H7 (cell line): ENCODE measurements at regions not wholly inside any gene's neighbourhood (a gene's known extent, or its start where the extent isn't known, plus 50 kb on each side); places are given as distances from the start of the nearest gene placed in this dataset.
"Not testable (repeated sequence)": the region's sequence is repeated elsewhere in the genome, so short reads cannot be mapped to it uniquely, and the experiment has no call there.

Experiments
- DNase-seq: peaks from one replicate; pipeline ENCODE4 v3.0.0; 2012
- H3K27me3 ChIP-seq: 2 replicates; pipeline ENCODE4 v1.6.0; 2011; ENCODE audit warnings: mild to moderate bottlenecking, low read length; ENCODE audit not compliant: control insufficient read depth, insufficient read depth
- H3K36me3 ChIP-seq: replicated peaks from 2 replicates; pipeline ENCODE4 v1.5.1; 2011; ENCODE audit warnings: low read length; ENCODE audit not compliant: control insufficient read depth, insufficient read depth
- H3K4me3 ChIP-seq: 2 replicates; pipeline ENCODE4 v1.5.1; 2011; ENCODE audit warnings: low read depth, mild to moderate bottlenecking, control low read depth, low read length, moderate library complexity; ENCODE audit not compliant: insufficient read depth

GRCh38 chr14:29370024-29370423, 557.6 kb downstream of the PRKD1 start:
- no peak for DNase-seq
- H3K4me3 ChIP-seq: no peak overlapping the region
- H3K36me3 ChIP-seq: no peaks in the 10 kb centered on the region
- no peaks in the 10 kb centered on the region for H3K27me3 ChIP-seq

DNA sequence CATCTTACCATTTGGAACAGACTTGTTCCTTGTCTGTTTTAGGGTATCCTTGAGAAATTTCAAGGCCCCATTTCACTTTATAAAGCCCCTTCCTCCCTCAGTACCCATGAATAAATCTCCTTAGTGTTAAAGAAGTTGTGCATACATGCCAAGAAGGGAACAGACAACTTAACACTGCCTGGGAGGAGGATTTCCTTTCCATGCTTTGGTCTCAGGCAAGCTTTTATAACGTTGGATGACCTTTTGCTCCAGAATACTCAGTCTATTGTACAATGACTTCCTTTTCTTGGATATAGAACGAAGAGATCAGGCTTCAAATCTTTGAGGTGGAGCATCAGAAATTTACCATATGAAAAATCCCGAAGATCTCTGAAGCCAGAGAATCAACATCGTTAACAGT, 551.4 kb downstream of the PRKD1 start:
- H3K36me3 ChIP-seq: no peaks in the 10 kb centered on the region
- no peak for DNase-seq
- H3K4me3 ChIP-seq: no peak overlapping the region
- no peaks in the 10 kb centered on the region for H3K27me3 ChIP-seq

DNA sequence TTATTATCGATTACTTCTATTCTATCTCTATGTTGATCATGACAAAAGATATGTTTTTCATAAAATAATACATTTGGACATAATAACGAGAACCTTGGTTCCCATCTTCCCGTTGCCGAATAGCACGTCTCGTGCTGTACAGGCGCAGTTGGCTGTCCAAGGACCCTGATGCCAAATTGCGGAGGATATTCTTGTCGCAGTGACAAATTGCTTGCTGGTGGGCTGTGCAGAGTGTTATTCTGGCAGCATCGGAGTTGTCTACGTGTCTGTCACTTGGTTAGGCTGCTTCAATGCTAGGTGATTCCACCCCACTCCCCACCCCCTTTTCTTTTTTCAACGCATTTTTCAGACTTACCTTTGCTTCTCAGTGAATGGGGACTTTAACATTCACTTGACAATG, 546.8 kb downstream of the PRKD1 start:
- Histone ChIP-seq H3K36me3 (no peaks in the 10 kb centered on the region), H3K27me3 (no peaks in the 10 kb centered on the region), H3K4me3 (no peak overlapping the region)
- DNase-seq: no peak

DNA sequence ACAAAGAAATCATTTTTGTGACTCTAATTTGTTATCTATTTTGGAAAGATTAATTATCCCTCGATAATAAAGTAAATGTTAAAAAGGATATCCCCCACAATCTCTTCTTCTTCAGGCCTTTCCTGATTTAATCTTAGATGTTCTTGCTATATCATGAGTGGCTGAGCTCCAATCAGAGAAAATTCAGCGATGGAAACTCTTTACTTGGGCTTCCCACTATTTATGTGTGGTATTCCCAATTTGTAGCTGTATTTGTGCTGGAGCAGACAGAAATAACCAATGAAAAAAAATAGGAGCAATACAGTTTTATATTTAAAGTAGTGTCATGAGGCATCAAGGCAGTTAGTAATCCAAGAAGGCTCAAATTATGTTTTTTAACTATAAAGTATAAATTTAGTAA, 539.1 kb downstream of the PRKD1 start:
- Histone ChIP-seq H3K27me3 (no peaks in the 10 kb centered on the region), H3K4me3 (no peak overlapping the region), H3K36me3 (no peaks in the 10 kb centered on the region)
- no peak for DNase-seq

- no peaks in the 10 kb centered on the region for H3K36me3 ChIP-seq
- no peaks in the 10 kb centered on the region for H3K27me3 ChIP-seq
- no peak overlapping the region for H3K4me3 ChIP-seq
- no peak for DNase-seq
Observed at GRCh38 chr14:29390081-29390832, 537.4 kb downstream of the PRKD1 start.

DNA sequence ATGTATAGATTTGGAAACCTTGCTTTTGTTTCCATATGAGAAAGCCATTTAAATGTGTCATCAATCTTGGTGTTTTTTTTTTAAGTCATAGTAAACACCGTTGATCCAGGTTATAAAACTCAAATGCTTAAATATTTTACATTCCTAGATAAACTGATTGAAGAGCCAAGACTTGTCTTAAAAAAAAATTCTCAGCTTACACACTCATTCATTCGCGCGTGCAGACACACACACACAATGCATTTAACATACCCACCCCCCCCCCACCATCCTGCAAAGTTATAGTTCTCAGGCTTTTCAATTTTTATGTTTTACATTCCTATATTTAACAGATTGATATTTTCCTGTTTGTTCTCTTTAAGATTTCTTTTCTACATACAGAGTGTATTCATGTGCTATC, 536.4 kb downstream of the PRKD1 start:
- Histone ChIP-seq H3K36me3 (no peaks in the 10 kb centered on the region), H3K4me3 (no peak overlapping the region), H3K27me3 (no peaks in the 10 kb centered on the region)
- DNase-seq: no peak

- DNase-seq: no peak
- no peaks in the 10 kb centered on the region for H3K36me3 ChIP-seq
- H3K4me3 ChIP-seq: no peak overlapping the region
- no peaks in the 10 kb centered on the region for H3K27me3 ChIP-seq
Observed at GRCh38 chr14:29391801-29392200, 535.8 kb downstream of the PRKD1 start.

- Histone ChIP-seq H3K4me3 (no peak overlapping the region), H3K27me3 (no peaks in the 10 kb centered on the region), H3K36me3 (no peaks in the 10 kb centered on the region)
- DNase-seq: no peak
Observed at GRCh38 chr14:29392287-29392686, 535.4 kb downstream of the PRKD1 start.

DNA sequence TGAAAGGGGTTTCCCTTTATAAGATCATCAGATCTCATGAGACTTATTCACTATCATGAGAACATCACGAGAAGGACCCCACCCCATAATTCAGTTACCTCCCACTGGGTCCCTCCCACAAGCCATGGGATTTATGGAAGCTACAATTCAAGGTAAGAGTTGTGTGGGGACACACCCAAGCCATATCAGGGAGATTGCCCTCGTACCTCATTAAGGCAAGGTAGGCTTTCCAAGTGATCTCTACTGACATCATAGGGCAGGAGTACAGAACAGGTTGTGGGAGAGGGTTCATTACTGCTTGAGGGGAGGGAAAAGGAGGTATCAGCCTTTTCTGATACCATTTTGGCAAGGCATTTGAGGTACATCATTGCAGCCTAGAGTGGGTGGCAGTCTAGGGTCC, 524.6 kb downstream of the PRKD1 start:
- Histone ChIP-seq H3K4me3 (no peak overlapping the region), H3K36me3 (no peaks in the 10 kb centered on the region), H3K27me3 (no peaks in the 10 kb centered on the region)
- DNase-seq: no peak

- DNase-seq: no peak
- Histone ChIP-seq H3K27me3 (no peaks in the 10 kb centered on the region), H3K4me3 (no peak overlapping the region), H3K36me3 (no peaks in the 10 kb centered on the region)
Observed at GRCh38 chr14:29410581-29410980, 517.1 kb downstream of the PRKD1 start.

- H3K4me3 ChIP-seq, H3K36me3 ChIP-seq, DNase-seq, H3K27me3 ChIP-seq: not testable (repeated sequence)
Observed at GRCh38 chr14:29414931-29415330, 512.7 kb downstream of the PRKD1 start.

- Histone ChIP-seq H3K4me3 (no peak overlapping the region), H3K36me3 (no peaks in the 10 kb centered on the region), H3K27me3 (no peaks in the 10 kb centered on the region)
- no peak for DNase-seq
Observed at GRCh38 chr14:29419736-29420135, 507.9 kb downstream of the PRKD1 start.

- no peaks in the 10 kb centered on the region for H3K27me3 ChIP-seq
- DNase-seq: no peak
- no peak overlapping the region for H3K4me3 ChIP-seq
- no peaks in the 10 kb centered on the region for H3K36me3 ChIP-seq
Observed at GRCh38 chr14:29421156-29421728, 506.4 kb downstream of the PRKD1 start.

- H3K4me3 ChIP-seq: no peak overlapping the region
- no peaks in the 10 kb centered on the region for H3K27me3 ChIP-seq
- no peak for DNase-seq
- no peaks in the 10 kb centered on the region for H3K36me3 ChIP-seq
Observed at GRCh38 chr14:29425705-29426482, 501.8 kb downstream of the PRKD1 start.

- Histone ChIP-seq H3K36me3 (no peaks in the 10 kb centered on the region), H3K27me3 (no peaks in the 10 kb centered on the region), H3K4me3 (no peak overlapping the region)
- DNase-seq: no peak
Observed at GRCh38 chr14:29442696-29443095, 485.0 kb downstream of the PRKD1 start.
